Stomach (tissue), 8 donors: ENCODE measurements at regions not wholly inside any gene's neighbourhood (a gene's known extent, or its start where the extent isn't known, plus 50 kb on each side); places are given as distances from the start of the nearest gene placed in this dataset.
"Not testable (repeated sequence)": the region's sequence is repeated elsewhere in the genome, so short reads cannot be mapped to it uniquely, and the experiment has no call there.

Experiments used
- DNase-seq, 2 donors: peaks; one replicate each; pipeline versions ENCODE4 v3.0.0 to v3.0.0-alpha.2; 2013 to 2019
- H3K27ac ChIP-seq, 5 donors: fragments of 200-600 bp in 4 of 5; sonication (generic) in 4 of 5; one replicate each; pipeline ENCODE4 v1.5.1; 2013 to 2019; ENCODE audit warnings: mild to moderate bottlenecking in 1 of 5, moderate library complexity in 1 of 5
- H3K27me3 ChIP-seq, 3 donors: fragments of 200-600 bp; sonication (generic); one replicate each; pipeline ENCODE4 v1.5.1; 2017 to 2019; ENCODE audit warnings: mixed run types in 1 of 3
- H3K36me3 ChIP-seq, 4 donors: fragments of 200-600 bp; sonication (generic); 1 replicate in 3 of 4; 2 replicates in 1 of 4; pipeline ENCODE4 v1.5.1; 2016 to 2019
- H3K4me1 ChIP-seq, 4 donors: fragments of 200-600 bp; sonication (generic); one replicate each; pipeline ENCODE4 v1.5.1; 2016 to 2019
- H3K4me3 ChIP-seq, 4 donors: fragments of 200-600 bp; sonication (generic) in 3 of 4; one replicate each; pipeline ENCODE4 v1.5.1; 2016 to 2019; ENCODE audit warnings: mild to moderate bottlenecking in 1 of 4
- H3K9me3 ChIP-seq, 4 donors: fragments of 200-600 bp; sonication (generic); one replicate each; pipeline ENCODE4 v1.5.1; 2016 to 2019
- EP300 ChIP-seq: sonication (generic); formaldehyde crosslinking; IDR thresholded peaks from one replicate; pipeline ENCODE4 v1.6.1; 2017; ENCODE audit warnings: antibody characterized with exemption
- POLR2A ChIP-seq, 4 donors: fragments of 450-650 bp; IDR thresholded peaks; one replicate each; pipeline ENCODE4 v1.6.1; 2016; ENCODE audit warnings: antibody characterized with exemption in 4 of 4, control low read depth in 2 of 4, mild to moderate bottlenecking in 1 of 4, moderate library complexity in 1 of 4
- POLR2AphosphoS5 ChIP-seq, 3 donors: sonication (generic); formaldehyde crosslinking; IDR thresholded peaks; one replicate each; pipeline ENCODE4 v1.6.1; 2016; ENCODE audit warnings: antibody characterized with exemption in 3 of 3
- WGBS, 5 donors: extraction: QIAGEN DNeasy Blood & Tissue Kit in 3 of 5; methylation state at CpG; one replicate each; pipeline versions ENCODE4 v1.1.5 to v1.1.7; 2013 to 2018; 5-methylcytosine and 5-hydroxymethylcytosine counted together
- intact Hi-C: fragments of 100-400 bp; cut with DNase I; formaldehyde crosslinking; loops from one replicate; pipeline ENCODE4 v1.15.1; 2023; ENCODE audit warnings: low total_unique reads
- TF ChIP-seq, protein P1 (sequence below), 7 experiments: fragments of 450-650 bp in 4 of 7; fragments of 200-600 bp in 3 of 7; sonication (generic) in 3 of 7; IDR thresholded peaks; one replicate each; pipeline ENCODE4 v1.5.1; 2016 to 2019; ENCODE audit warnings: antibody characterized with exemption in 7 of 7, control low read depth in 2 of 7, mild to moderate bottlenecking in 1 of 7
- donor health status: healthy with polysubstance abuse.
- donor health status: Bipolar disorder and iron deficiency.
- donor health status: healthy.

DNA sequence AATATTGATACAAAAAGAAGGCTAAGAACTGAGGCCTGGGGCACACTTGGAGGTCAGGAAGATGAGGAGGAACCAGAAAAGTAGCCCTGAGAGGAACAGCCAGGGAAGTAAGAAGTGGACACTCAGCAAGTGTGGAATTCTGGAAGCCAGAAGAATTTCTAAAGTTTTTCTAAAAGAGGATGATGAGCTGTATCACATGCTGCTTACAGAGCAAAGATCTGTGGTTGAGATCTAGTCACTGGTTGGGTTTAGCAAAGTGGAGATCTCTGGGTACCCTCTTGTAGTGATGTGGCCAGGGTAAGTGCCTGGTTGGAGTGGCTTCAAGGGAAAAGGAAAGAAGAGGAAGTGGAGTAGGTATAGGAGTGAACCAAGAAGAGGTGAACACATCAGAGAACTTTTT lies 95.4 kb upstream of the DAZL start:
- Histone ChIP-seq H3K9me3 (no peaks in the 10 kb centered on the region), H3K4me3 (no peak overlapping the region), H3K4me1 (peaks cover 0 to 9% (median 0%) of the 10 kb centered on the region in 4 donors), H3K27ac (no peak overlapping the region), H3K27me3 (no peaks in the 10 kb centered on the region), H3K36me3 (no peaks in the 10 kb centered on the region)
- TF ChIP-seq POLR2A (IDR thresholded peaks at IDR 0.05) (no peak), POLR2AphosphoS5 (IDR thresholded peaks at IDR 0.05) (no peak), EP300 (no peak)
- TF ChIP-seq, protein P1, sequence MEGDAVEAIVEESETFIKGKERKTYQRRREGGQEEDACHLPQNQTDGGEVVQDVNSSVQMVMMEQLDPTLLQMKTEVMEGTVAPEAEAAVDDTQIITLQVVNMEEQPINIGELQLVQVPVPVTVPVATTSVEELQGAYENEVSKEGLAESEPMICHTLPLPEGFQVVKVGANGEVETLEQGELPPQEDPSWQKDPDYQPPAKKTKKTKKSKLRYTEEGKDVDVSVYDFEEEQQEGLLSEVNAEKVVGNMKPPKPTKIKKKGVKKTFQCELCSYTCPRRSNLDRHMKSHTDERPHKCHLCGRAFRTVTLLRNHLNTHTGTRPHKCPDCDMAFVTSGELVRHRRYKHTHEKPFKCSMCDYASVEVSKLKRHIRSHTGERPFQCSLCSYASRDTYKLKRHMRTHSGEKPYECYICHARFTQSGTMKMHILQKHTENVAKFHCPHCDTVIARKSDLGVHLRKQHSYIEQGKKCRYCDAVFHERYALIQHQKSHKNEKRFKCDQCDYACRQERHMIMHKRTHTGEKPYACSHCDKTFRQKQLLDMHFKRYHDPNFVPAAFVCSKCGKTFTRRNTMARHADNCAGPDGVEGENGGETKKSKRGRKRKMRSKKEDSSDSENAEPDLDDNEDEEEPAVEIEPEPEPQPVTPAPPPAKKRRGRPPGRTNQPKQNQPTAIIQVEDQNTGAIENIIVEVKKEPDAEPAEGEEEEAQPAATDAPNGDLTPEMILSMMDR (IDR thresholded peaks at IDR 0.05), result no peak
- intact Hi-C loops, result no loop called here
- DNase-seq, result no peak

GRCh38 chr3:16704941-16705340 lies 99.7 kb upstream of the DAZL start:
- Histone ChIP-seq H3K36me3 (no peaks in the 10 kb centered on the region), H3K4me3 (no peak overlapping the region), H3K4me1 (no peaks in the 10 kb centered on the region), H3K27me3 (no peaks in the 10 kb centered on the region), H3K27ac (no peak overlapping the region), H3K9me3 (no peaks in the 10 kb centered on the region)
- no peak for DNase-seq
- WGBS, 5 donors, result 67 to 91% (median 81%) methylated on average over 2 of the region's 2 CpGs
- intact Hi-C loops, result no loop called here
- TF ChIP-seq, protein P1 (IDR thresholded peaks at IDR 0.05), result no peak
- no peak for TF ChIP-seq EP300
- TF ChIP-seq POLR2A (IDR thresholded peaks at IDR 0.05), result no peak
- no peak for TF ChIP-seq POLR2AphosphoS5 (IDR thresholded peaks at IDR 0.05)

DNA sequence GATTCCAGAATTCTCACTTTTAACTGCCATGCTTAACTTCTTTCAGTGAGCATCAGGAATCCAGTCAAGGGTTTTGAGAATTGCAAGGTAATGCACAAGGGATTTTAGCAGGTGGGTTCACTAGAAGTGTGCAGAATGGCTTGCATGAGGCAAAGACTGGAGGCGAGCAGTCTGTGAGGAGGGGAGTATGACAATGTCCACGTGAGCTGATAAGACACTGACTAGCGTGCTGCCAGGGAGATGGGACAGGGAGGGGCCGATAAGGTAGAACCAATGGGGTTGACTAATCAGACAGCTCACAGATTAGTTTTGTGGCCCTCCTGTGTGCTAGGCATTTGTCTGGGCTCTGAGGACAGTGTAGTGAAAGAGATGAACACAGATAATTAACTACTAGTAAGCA lies 102.0 kb upstream of the DAZL start:
- Histone ChIP-seq H3K27me3 (no peaks in the 10 kb centered on the region), H3K9me3 (no peaks in the 10 kb centered on the region), H3K27ac (no peak overlapping the region), H3K36me3 (no peaks in the 10 kb centered on the region), H3K4me1 (no peaks in the 10 kb centered on the region), H3K4me3 (no peak overlapping the region)
- no peak for TF ChIP-seq POLR2A (IDR thresholded peaks at IDR 0.05)
- TF ChIP-seq EP300, result no peak
- TF ChIP-seq, protein P1 (IDR thresholded peaks at IDR 0.05), result no peak
- TF ChIP-seq POLR2AphosphoS5 (IDR thresholded peaks at IDR 0.05), result no peak
- no peak for DNase-seq
- 59 to 68% (median 63%) methylated on average over 3 to 4 of the region's 4 CpGs for WGBS, 5 donors
- intact Hi-C loops, result no loop called here

DNA sequence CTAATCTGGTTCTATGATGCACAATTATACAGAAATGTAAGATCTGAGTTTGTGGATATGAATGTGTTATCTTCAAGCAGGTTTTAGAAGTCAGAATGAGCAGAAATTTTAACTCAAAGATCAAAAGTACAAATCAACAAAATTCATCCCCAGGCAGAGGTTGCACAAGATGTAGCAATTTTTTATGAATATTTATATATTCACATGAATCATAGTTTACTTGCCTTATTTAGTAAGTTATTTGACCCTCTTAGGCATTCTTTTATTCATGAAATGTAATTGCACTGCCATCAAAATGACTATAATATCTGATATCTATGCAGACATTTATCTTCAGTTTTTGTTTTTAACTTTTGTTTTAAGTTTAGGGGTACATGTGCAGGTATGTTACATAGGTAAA lies 103.1 kb upstream of the DAZL start:
- no peaks in the 10 kb centered on the region for H3K27me3 ChIP-seq
- H3K27ac ChIP-seq, result no peak overlapping the region
- intact Hi-C loops, result no loop called here
- H3K9me3 ChIP-seq, result peaks cover 0 to under 1% (median 0%) of the 10 kb centered on the region in 4 donors
- TF ChIP-seq, protein P1 (IDR thresholded peaks at IDR 0.05), result no peak
- TF ChIP-seq POLR2AphosphoS5 (IDR thresholded peaks at IDR 0.05) (no peak), EP300 (no peak)
- no peak for DNase-seq
- H3K36me3 ChIP-seq, result no peaks in the 10 kb centered on the region
- no peak overlapping the region for H3K4me3 ChIP-seq
- H3K4me1 ChIP-seq, result no peaks in the 10 kb centered on the region

DNA sequence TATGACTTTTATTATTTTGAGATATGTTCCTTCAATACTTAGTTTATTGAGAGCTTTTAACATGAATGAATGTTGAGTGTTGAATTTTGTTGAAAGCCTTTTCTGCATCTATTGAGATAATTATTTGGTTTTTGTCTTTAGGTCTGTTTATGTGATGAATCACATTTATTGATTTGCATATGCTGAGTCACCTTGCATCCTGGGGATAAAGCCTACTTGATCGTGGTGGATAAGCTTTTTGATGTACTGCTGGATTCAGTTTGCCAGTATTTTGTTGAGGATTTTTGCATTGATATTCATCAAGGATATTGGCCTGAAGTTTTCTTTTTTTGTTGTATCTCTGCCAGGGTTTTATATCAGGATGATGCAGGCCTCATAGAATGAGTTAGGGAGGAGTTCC lies 106.5 kb upstream of the DAZL start:
- H3K4me3 ChIP-seq, H3K4me1 ChIP-seq, H3K36me3 ChIP-seq, H3K27ac ChIP-seq, H3K27me3 ChIP-seq, intact Hi-C loops, DNase-seq: not testable (repeated sequence)
- H3K9me3 ChIP-seq, result peaks cover 0 to 20% (median 5%) of the 10 kb centered on the region in 4 donors
- WGBS, 5 donors, result 66 to 77% (median 71%) methylated on average over 1 of the region's 1 CpG
